HEK293 (cell line): ENCODE measurements at regions not wholly inside any gene's neighbourhood (a gene's known extent, or its start where the extent isn't known, plus 50 kb on each side); places are given as distances from the start of the nearest gene placed in this dataset.

ENCODE experiments used
- REST ChIP-seq: fragments of 450-650 bp; formaldehyde crosslinking; IDR thresholded peaks from 2 replicates; pipeline ENCODE4 v1.5.1; 2016; ENCODE audit warnings: missing biosample characterization, missing genetic modification characterization
- ZBTB8A ChIP-seq: fragments of 450-650 bp; formaldehyde crosslinking; IDR thresholded peaks from 2 replicates; pipeline ENCODE4 v1.5.1; 2016; ENCODE audit warnings: missing biosample characterization, missing genetic modification characterization
- ZFP41 ChIP-seq: fragments of 450-650 bp; formaldehyde crosslinking; IDR thresholded peaks from 2 replicates; pipeline ENCODE4 v1.5.1; 2016; ENCODE audit warnings: missing biosample characterization, missing genetic modification characterization, borderline replicate concordance
- ZNF140 ChIP-seq: fragments of 450-650 bp; formaldehyde crosslinking; IDR thresholded peaks from 2 replicates; pipeline ENCODE4 v1.5.1; 2016; ENCODE audit warnings: missing biosample characterization, missing genetic modification characterization
- ZNF426 ChIP-seq: fragments of 450-650 bp; formaldehyde crosslinking; IDR thresholded peaks from 2 replicates; pipeline ENCODE4 v1.5.1; 2017; ENCODE audit warnings: missing biosample characterization, missing genetic modification characterization, mild to moderate bottlenecking, inconsistent platforms, moderate library complexity
- TF ChIP-seq, protein P1 (sequence below): fragments of 450-650 bp; formaldehyde crosslinking; IDR thresholded peaks from 2 replicates; pipeline ENCODE4 v1.5.1; 2016; ENCODE audit warnings: missing biosample characterization, missing genetic modification characterization
- TF ChIP-seq, protein P2 (sequence below): fragments of 450-650 bp; formaldehyde crosslinking; IDR thresholded peaks from 2 replicates; pipeline ENCODE4 v1.5.1; 2016; ENCODE audit warnings: missing biosample characterization, missing genetic modification characterization

DNA sequence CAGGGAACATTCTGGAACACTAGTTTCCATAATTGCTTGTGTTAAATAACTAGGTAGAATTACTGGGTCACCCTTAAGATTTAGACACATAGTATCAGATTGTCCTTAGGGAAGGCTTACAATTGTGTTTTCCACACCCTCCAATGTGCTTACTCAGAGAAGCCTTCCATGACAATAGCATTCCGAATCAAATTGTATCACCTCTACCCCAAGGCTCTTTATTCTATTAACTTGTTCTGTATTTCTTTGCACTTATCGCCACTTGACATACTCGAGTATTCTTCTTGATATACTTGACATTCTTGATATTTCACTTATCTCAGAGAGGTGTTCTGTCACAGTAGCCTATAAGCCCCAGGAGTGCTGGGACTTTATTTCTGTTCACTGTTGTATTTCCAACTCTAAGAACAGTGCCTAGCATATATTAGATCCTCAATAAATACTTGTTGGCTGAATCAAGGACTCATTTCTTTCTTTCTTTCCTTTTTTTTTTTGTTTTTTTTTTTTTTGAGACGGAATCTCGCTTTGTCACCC is 238.9 kb upstream of the PDZRN3 start:
- TF ChIP-seq REST (tag by site-specific recombination) (no peak), ZNF426 (tag by site-specific recombination) (no peak), ZFP41 (tag by site-specific recombination) (no peak), ZNF140 (no peak), ZBTB8A (tag by site-specific recombination) (no peak)
- TF ChIP-seq, protein P1, sequence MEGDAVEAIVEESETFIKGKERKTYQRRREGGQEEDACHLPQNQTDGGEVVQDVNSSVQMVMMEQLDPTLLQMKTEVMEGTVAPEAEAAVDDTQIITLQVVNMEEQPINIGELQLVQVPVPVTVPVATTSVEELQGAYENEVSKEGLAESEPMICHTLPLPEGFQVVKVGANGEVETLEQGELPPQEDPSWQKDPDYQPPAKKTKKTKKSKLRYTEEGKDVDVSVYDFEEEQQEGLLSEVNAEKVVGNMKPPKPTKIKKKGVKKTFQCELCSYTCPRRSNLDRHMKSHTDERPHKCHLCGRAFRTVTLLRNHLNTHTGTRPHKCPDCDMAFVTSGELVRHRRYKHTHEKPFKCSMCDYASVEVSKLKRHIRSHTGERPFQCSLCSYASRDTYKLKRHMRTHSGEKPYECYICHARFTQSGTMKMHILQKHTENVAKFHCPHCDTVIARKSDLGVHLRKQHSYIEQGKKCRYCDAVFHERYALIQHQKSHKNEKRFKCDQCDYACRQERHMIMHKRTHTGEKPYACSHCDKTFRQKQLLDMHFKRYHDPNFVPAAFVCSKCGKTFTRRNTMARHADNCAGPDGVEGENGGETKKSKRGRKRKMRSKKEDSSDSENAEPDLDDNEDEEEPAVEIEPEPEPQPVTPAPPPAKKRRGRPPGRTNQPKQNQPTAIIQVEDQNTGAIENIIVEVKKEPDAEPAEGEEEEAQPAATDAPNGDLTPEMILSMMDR (tag by site-specific recombination): no peak
- TF ChIP-seq, protein P2, sequence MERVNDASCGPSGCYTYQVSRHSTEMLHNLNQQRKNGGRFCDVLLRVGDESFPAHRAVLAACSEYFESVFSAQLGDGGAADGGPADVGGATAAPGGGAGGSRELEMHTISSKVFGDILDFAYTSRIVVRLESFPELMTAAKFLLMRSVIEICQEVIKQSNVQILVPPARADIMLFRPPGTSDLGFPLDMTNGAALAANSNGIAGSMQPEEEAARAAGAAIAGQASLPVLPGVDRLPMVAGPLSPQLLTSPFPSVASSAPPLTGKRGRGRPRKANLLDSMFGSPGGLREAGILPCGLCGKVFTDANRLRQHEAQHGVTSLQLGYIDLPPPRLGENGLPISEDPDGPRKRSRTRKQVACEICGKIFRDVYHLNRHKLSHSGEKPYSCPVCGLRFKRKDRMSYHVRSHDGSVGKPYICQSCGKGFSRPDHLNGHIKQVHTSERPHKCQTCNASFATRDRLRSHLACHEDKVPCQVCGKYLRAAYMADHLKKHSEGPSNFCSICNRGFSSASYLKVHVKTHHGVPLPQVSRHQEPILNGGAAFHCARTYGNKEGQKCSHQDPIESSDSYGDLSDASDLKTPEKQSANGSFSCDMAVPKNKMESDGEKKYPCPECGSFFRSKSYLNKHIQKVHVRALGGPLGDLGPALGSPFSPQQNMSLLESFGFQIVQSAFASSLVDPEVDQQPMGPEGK (tag by site-specific recombination): no peak
